ENCODE measurements at regions not wholly inside any gene's neighbourhood (a gene's known extent, or its start where the extent isn't known, plus 50 kb on each side); places are given as distances from the start of the nearest gene placed in this dataset.
A peak's percentile ranks its signal among the peaks of the same experiment; 100 is the strongest.

GRCh38 chr12:72777806-72778205 is 505.6 kb downstream of the TRHDE start:
- TF ChIP-seq CTCF (IDR thresholded peaks at IDR 0.05; ENCODE audit: unreplicated experiment), result no peak
- BruUV-seq (replicated peaks), result no TSS peak
- DNase-seq (ENCODE audit: unreplicated experiment), result no peak
- Mint-ChIP-seq H3K4me3 (ENCODE audit: unreplicated experiment) (no peak overlapping the region), H3K4me1 (ENCODE audit: insufficient read depth, unreplicated experiment) (no peaks in the 10 kb centered on the region), H3K27ac (ENCODE audit: low read depth, unreplicated experiment) (no peak overlapping the region), H3K9me3 (ENCODE audit: unreplicated experiment) (no peaks in the 10 kb centered on the region), H3K27me3 (ENCODE audit: insufficient read depth, unreplicated experiment) (no peaks in the 10 kb centered on the region), H3K36me3 (ENCODE audit: insufficient read depth, unreplicated experiment) (no peaks in the 10 kb centered on the region)
- ChIA-PET CTCF (no interaction called here), POLR2A (no interaction called here)
- intact Hi-C loops (cut with micrococcal nuclease), result no loop called here

GRCh38 chr12:72790273-72790672 is 518.1 kb downstream of the TRHDE start:
- ChIA-PET CTCF (interaction anchor here (0.6 kb wide), 1 partner anchor 17 kb away, joined by 3 read pairs; no protein-coding TSS in a partner anchor), POLR2A (interaction anchor here (0.6 kb wide), 1 partner anchor 956 kb away, joined by 3 read pairs; no protein-coding TSS in a partner anchor)
- Mint-ChIP-seq H3K36me3 (ENCODE audit: insufficient read depth, unreplicated experiment) (no peaks in the 10 kb centered on the region), H3K9me3 (ENCODE audit: unreplicated experiment) (no peaks in the 10 kb centered on the region), H3K4me3 (ENCODE audit: unreplicated experiment) (no peak overlapping the region), H3K27ac (ENCODE audit: low read depth, unreplicated experiment) (no peak overlapping the region), H3K27me3 (ENCODE audit: insufficient read depth, unreplicated experiment) (no peaks in the 10 kb centered on the region), H3K4me1 (ENCODE audit: insufficient read depth, unreplicated experiment) (peaks cover 20% of the 10 kb centered on the region)
- no peak for TF ChIP-seq CTCF (IDR thresholded peaks at IDR 0.05; ENCODE audit: unreplicated experiment)
- DNase-seq (ENCODE audit: unreplicated experiment), result peak; percentile 70
- intact Hi-C loops (cut with micrococcal nuclease), result no loop called here
- BruUV-seq (replicated peaks), result no TSS peak

GRCh38 chr12:72792889-72793288 is 520.7 kb downstream of the TRHDE start:
- Mint-ChIP-seq H3K36me3 (ENCODE audit: insufficient read depth, unreplicated experiment) (no peaks in the 10 kb centered on the region), H3K4me3 (ENCODE audit: unreplicated experiment) (no peak overlapping the region), H3K9me3 (ENCODE audit: unreplicated experiment) (no peaks in the 10 kb centered on the region), H3K4me1 (ENCODE audit: insufficient read depth, unreplicated experiment) (peaks cover 20% of the 10 kb centered on the region), H3K27ac (ENCODE audit: low read depth, unreplicated experiment) (no peak overlapping the region), H3K27me3 (ENCODE audit: insufficient read depth, unreplicated experiment) (no peaks in the 10 kb centered on the region)
- intact Hi-C loops (cut with micrococcal nuclease), result no loop called here
- DNase-seq (ENCODE audit: unreplicated experiment), result no peak
- no TSS peak for BruUV-seq (replicated peaks)
- no peak for TF ChIP-seq CTCF (IDR thresholded peaks at IDR 0.05; ENCODE audit: unreplicated experiment)
- ChIA-PET POLR2A (no interaction called here), CTCF (interaction anchor here (0.7 kb wide), 1 partner anchor 13 kb away, joined by 5 read pairs; no protein-coding TSS in a partner anchor)

- Mint-ChIP-seq H3K9me3 (ENCODE audit: unreplicated experiment) (no peaks in the 10 kb centered on the region), H3K27me3 (ENCODE audit: insufficient read depth, unreplicated experiment) (no peaks in the 10 kb centered on the region), H3K4me3 (ENCODE audit: unreplicated experiment) (no peak overlapping the region), H3K36me3 (ENCODE audit: insufficient read depth, unreplicated experiment) (no peaks in the 10 kb centered on the region), H3K4me1 (ENCODE audit: insufficient read depth, unreplicated experiment) (peaks cover 20% of the 10 kb centered on the region), H3K27ac (ENCODE audit: low read depth, unreplicated experiment) (no peak overlapping the region)
- intact Hi-C loops (cut with micrococcal nuclease), result no loop called here
- ChIA-PET CTCF (interaction anchor here (0.6 kb wide), 1 partner anchor 449 kb away, joined by 3 read pairs; no protein-coding TSS in a partner anchor), POLR2A (no interaction called here)
- no peak for DNase-seq (ENCODE audit: unreplicated experiment)
- BruUV-seq (replicated peaks), result no TSS peak
- TF ChIP-seq CTCF (IDR thresholded peaks at IDR 0.05; ENCODE audit: unreplicated experiment), result no peak
These were observed 521.6 kb downstream of the TRHDE start for GRCh38 chr12:72793796-72794195.
